Adrenal gland (tissue), 9 donors: ENCODE measurements at regions not wholly inside any gene's neighbourhood (a gene's known extent, or its start where the extent isn't known, plus 50 kb on each side); places are given as distances from the start of the nearest gene placed in this dataset.

Experiments
- DNase-seq, 7 donors: peaks; one replicate each; pipeline ENCODE4 v3.0.0-alpha.2; 2019 to 2020
- H3K27ac ChIP-seq, 5 donors: fragments of 200-600 bp; sonication (generic) in 4 of 5; 1 replicate in 3 of 5; 2 replicates in 2 of 5; pipeline versions ENCODE4 v1.5.1 to v1.8.0; 2016 to 2020; ENCODE audit warnings: mild to moderate bottlenecking in 1 of 5
- H3K27me3 ChIP-seq: fragments of 200-600 bp; 2 replicates; pipeline ENCODE4 v1.8.0; 2021
- H3K36me3 ChIP-seq, 2 donors: fragments of 200-600 bp; replicated peaks in 1 of 2; 1 replicate in 1 of 2; 2 replicates in 1 of 2; pipeline versions ENCODE4 v1.5.1 to v1.8.0; 2018 to 2022
- H3K4me1 ChIP-seq, 2 donors: fragments of 200-600 bp; replicated peaks in 1 of 2; 1 replicate in 1 of 2; 2 replicates in 1 of 2; pipeline versions ENCODE4 v1.5.1 to v1.8.0; 2018 to 2021
- H3K4me3 ChIP-seq, 4 donors: fragments of 200-600 bp; sonication (generic) in 3 of 4; one replicate each; pipeline ENCODE4 v1.5.1; 2016 to 2018
- H3K9me3 ChIP-seq, 3 donors: fragments of 200-600 bp; sonication (generic) in 1 of 3; replicated peaks in 1 of 3; 1 replicate in 2 of 3; 2 replicates in 1 of 3; pipeline versions ENCODE4 v1.5.1 to v1.8.0; 2016 to 2021
- POLR2A ChIP-seq, 2 donors: fragments of 450-650 bp; IDR thresholded peaks; one replicate each; pipeline ENCODE4 v1.6.1; 2017; ENCODE audit warnings: antibody characterized with exemption in 2 of 2, mild to moderate bottlenecking in 2 of 2, moderate library complexity in 1 of 2
- WGBS, 4 donors: extraction: QIAGEN DNeasy Blood & Tissue Kit in 2 of 4; methylation state at CpG; one replicate each; pipeline versions ENCODE4 v1.1.5 to v1.1.7; 2013 to 2017; 5-methylcytosine and 5-hydroxymethylcytosine counted together
- intact Hi-C, 2 donors: fragments of 100-400 bp; cut with DNase I; formaldehyde crosslinking; loops; one replicate each; pipeline versions ENCODE4 v1.14.1 to v1.15.0; 2022 to 2023
- TF ChIP-seq, protein P1 (sequence below), 6 experiments: fragments of 450-650 bp in 4 of 6; fragments of 200-600 bp in 2 of 6; sonication (generic) in 1 of 6; IDR thresholded peaks; 1 replicate in 5 of 6; 2 replicates in 1 of 6; pipeline versions ENCODE4 v1.5.1 to v1.8.0; 2016 to 2021; ENCODE audit warnings: antibody characterized with exemption in 6 of 6, mild to moderate bottlenecking in 2 of 6, moderate library complexity in 1 of 6
- donor health status: healthy with polysubstance abuse.
- donor health status: Bipolar disorder and iron deficiency.
- donor health status: DM: yes; HTN: yes; CAD: no.
- donor health status: DM: no; HTN: no; CAD: no.
- donor health status: DM: no; HTN: no; CAD: no.

GRCh38 chr16:17011712-17012111, 459.0 kb downstream of the XYLT1 start:
- no peaks in the 10 kb centered on the region for H3K9me3 ChIP-seq
- no peaks in the 10 kb centered on the region for H3K4me1 ChIP-seq
- no peak for DNase-seq
- TF ChIP-seq, protein P1, sequence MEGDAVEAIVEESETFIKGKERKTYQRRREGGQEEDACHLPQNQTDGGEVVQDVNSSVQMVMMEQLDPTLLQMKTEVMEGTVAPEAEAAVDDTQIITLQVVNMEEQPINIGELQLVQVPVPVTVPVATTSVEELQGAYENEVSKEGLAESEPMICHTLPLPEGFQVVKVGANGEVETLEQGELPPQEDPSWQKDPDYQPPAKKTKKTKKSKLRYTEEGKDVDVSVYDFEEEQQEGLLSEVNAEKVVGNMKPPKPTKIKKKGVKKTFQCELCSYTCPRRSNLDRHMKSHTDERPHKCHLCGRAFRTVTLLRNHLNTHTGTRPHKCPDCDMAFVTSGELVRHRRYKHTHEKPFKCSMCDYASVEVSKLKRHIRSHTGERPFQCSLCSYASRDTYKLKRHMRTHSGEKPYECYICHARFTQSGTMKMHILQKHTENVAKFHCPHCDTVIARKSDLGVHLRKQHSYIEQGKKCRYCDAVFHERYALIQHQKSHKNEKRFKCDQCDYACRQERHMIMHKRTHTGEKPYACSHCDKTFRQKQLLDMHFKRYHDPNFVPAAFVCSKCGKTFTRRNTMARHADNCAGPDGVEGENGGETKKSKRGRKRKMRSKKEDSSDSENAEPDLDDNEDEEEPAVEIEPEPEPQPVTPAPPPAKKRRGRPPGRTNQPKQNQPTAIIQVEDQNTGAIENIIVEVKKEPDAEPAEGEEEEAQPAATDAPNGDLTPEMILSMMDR (IDR thresholded peaks at IDR 0.05), result no peak
- no peak for TF ChIP-seq POLR2A (IDR thresholded peaks at IDR 0.05)
- H3K4me3 ChIP-seq, result no peak overlapping the region
- no peaks in the 10 kb centered on the region for H3K36me3 ChIP-seq
- H3K27me3 ChIP-seq, result no peaks in the 10 kb centered on the region
- no peak overlapping the region for H3K27ac ChIP-seq
- intact Hi-C loops, result no loop called here

- no peak for TF ChIP-seq POLR2A (IDR thresholded peaks at IDR 0.05)
- TF ChIP-seq, protein P1 (IDR thresholded peaks at IDR 0.05), result no peak
- WGBS, 4 donors, result 82 to 89% (median 84%) methylated on average over 8 of the region's 8 CpGs
- H3K27ac ChIP-seq, result peak overlapping the region in 1 of 5 donors; percentile 82
- peak overlapping the region in 1 of 4 donors; percentile 47 for H3K4me3 ChIP-seq
- H3K9me3 ChIP-seq, result no peaks in the 10 kb centered on the region
- no peaks in the 10 kb centered on the region for H3K4me1 ChIP-seq
- H3K27me3 ChIP-seq, result no peaks in the 10 kb centered on the region
- intact Hi-C loops, result no loop called here
- H3K36me3 ChIP-seq, result no peaks in the 10 kb centered on the region
- no peak for DNase-seq
Measured at GRCh38 chr16:17013038-17013437, 457.7 kb downstream of the XYLT1 start.

- no peaks in the 10 kb centered on the region for H3K9me3 ChIP-seq
- 89 to 98% (median 93%) methylated on average over 6 of the region's 6 CpGs for WGBS, 4 donors
- intact Hi-C loops, result no loop called here
- no peak for TF ChIP-seq POLR2A (IDR thresholded peaks at IDR 0.05)
- TF ChIP-seq, protein P1 (IDR thresholded peaks at IDR 0.05), result no peak
- H3K4me1 ChIP-seq, result no peaks in the 10 kb centered on the region
- no peak overlapping the region for H3K27ac ChIP-seq
- H3K36me3 ChIP-seq, result no peaks in the 10 kb centered on the region
- H3K4me3 ChIP-seq, result no peak overlapping the region
- H3K27me3 ChIP-seq, result no peaks in the 10 kb centered on the region
- DNase-seq, result no peak
Measured at GRCh38 chr16:17014484-17015121, 456.2 kb downstream of the XYLT1 start.

- Histone ChIP-seq H3K27ac (no peak overlapping the region), H3K27me3 (no peaks in the 10 kb centered on the region)
Measured at GRCh38 chr16:17015702-17016101, 455.1 kb downstream of the XYLT1 start.

More at GRCh38 chr16:17015702-17016101, 455.1 kb downstream of the XYLT1 start:
- Histone ChIP-seq H3K4me1 (no peaks in the 10 kb centered on the region), H3K36me3 (no peaks in the 10 kb centered on the region), H3K9me3 (no peaks in the 10 kb centered on the region), H3K4me3 (no peak overlapping the region)
- intact Hi-C loops, result no loop called here
- WGBS, 4 donors, result 93 to 96% (median 95%) methylated on average over 6 of the region's 6 CpGs
- DNase-seq, result no peak
- TF ChIP-seq POLR2A (IDR thresholded peaks at IDR 0.05), result no peak
- TF ChIP-seq, protein P1 (IDR thresholded peaks at IDR 0.05), result no peak
